SU-DHL-6 (cell line): ENCODE measurements at regions not wholly inside any gene's neighbourhood (a gene's known extent, or its start where the extent isn't known, plus 50 kb on each side); places are given as distances from the start of the nearest gene placed in this dataset.

ENCODE experiments used
- EZH2phosphoT487 ChIP-seq: fragments of 200-600 bp; sonication (generic), shearing (Covaris generic); conservative IDR thresholded peaks from 2 replicates; pipeline ENCODE4 v1.6.1; 2018; ENCODE audit warnings: mild to moderate bottlenecking, antibody characterized with exemption, low read length, moderate library complexity, mixed read lengths
- TF ChIP-seq, protein P1 (sequence below): fragments of 200-600 bp; sonication (generic); IDR thresholded peaks from one replicate; pipeline ENCODE4 v1.5.1; 2017; ENCODE audit warnings: antibody characterized with exemption, mild to moderate bottlenecking, low read length, moderate library complexity; ENCODE audit not compliant: insufficient read depth, poor library complexity, severe bottlenecking

- TF ChIP-seq, protein P1, sequence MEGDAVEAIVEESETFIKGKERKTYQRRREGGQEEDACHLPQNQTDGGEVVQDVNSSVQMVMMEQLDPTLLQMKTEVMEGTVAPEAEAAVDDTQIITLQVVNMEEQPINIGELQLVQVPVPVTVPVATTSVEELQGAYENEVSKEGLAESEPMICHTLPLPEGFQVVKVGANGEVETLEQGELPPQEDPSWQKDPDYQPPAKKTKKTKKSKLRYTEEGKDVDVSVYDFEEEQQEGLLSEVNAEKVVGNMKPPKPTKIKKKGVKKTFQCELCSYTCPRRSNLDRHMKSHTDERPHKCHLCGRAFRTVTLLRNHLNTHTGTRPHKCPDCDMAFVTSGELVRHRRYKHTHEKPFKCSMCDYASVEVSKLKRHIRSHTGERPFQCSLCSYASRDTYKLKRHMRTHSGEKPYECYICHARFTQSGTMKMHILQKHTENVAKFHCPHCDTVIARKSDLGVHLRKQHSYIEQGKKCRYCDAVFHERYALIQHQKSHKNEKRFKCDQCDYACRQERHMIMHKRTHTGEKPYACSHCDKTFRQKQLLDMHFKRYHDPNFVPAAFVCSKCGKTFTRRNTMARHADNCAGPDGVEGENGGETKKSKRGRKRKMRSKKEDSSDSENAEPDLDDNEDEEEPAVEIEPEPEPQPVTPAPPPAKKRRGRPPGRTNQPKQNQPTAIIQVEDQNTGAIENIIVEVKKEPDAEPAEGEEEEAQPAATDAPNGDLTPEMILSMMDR, result no peak
- no peak for TF ChIP-seq EZH2phosphoT487
Measured at GRCh38 chr7:131630427-131630826, 74.0 kb upstream of the PODXL start.
